Activated CD4-positive, alpha-beta T cell treated with anti-CD3 and anti-CD28 coated beads, Interleukin-2, amount 50 U/mL, for 1 hour (primary cell): ENCODE measurements at regions not wholly inside any gene's neighbourhood (a gene's known extent, or its start where the extent isn't known, plus 50 kb on each side); places are given as distances from the start of the nearest gene placed in this dataset.

ENCODE experiments used
- DNase-seq: peaks from one replicate; pipeline ENCODE4 v3.0.0-alpha.2; 2020

GRCh38 chr16:79326549-79326948, 274.0 kb downstream of the MAF start:
- DNase-seq: no peak

GRCh38 chr16:79325226-79325945, 275.2 kb downstream of the MAF start:
- no peak for DNase-seq

GRCh38 chr16:79320956-79321355, 279.6 kb downstream of the MAF start:
- no peak for DNase-seq

GRCh38 chr16:79318143-79318899, 282.2 kb downstream of the MAF start:
- no peak for DNase-seq

GRCh38 chr16:79317521-79317920, 283.0 kb downstream of the MAF start:
- no peak for DNase-seq

GRCh38 chr16:79317026-79317425, 283.5 kb downstream of the MAF start:
- no peak for DNase-seq

- DNase-seq: no peak
Measured at GRCh38 chr16:79316004-79316458, 284.5 kb downstream of the MAF start.

- DNase-seq: no peak
Measured at GRCh38 chr16:79312502-79312901, 288.0 kb downstream of the MAF start.

GRCh38 chr16:79310710-79311109, 289.8 kb downstream of the MAF start:
- DNase-seq: no peak

- no peak for DNase-seq
Measured at GRCh38 chr16:79309606-79310005, 290.9 kb downstream of the MAF start.

- no peak for DNase-seq
Measured at GRCh38 chr16:79307214-79307613, 293.3 kb downstream of the MAF start.

- no peak for DNase-seq
Measured at GRCh38 chr16:79305074-79305473, 295.5 kb downstream of the MAF start.

GRCh38 chr16:79303959-79304387, 296.6 kb downstream of the MAF start:
- DNase-seq: no peak

- no peak for DNase-seq
Measured at GRCh38 chr16:79303206-79303605, 297.3 kb downstream of the MAF start.

- DNase-seq: no peak
Measured at GRCh38 chr16:79302731-79303130, 297.8 kb downstream of the MAF start.

- no peak for DNase-seq
Measured at GRCh38 chr16:79301051-79301450, 299.5 kb downstream of the MAF start.

GRCh38 chr16:79298894-79299799, 301.4 kb downstream of the MAF start:
- DNase-seq: no peak

GRCh38 chr16:79298476-79298875, 302.1 kb downstream of the MAF start:
- no peak for DNase-seq

- DNase-seq: no peak
Measured at GRCh38 chr16:79297805-79298204, 302.7 kb downstream of the MAF start.

GRCh38 chr16:79297296-79297695, 303.2 kb downstream of the MAF start:
- DNase-seq: no peak

GRCh38 chr16:79296491-79296890, 304.0 kb downstream of the MAF start:
- DNase-seq: no peak

GRCh38 chr16:79295746-79296145, 304.8 kb downstream of the MAF start:
- no peak for DNase-seq

GRCh38 chr16:79295162-79295561, 305.4 kb downstream of the MAF start:
- DNase-seq: no peak
